CD4-positive, alpha-beta T cell treated with Interleukin-4 for 1 hour (primary cell): ENCODE measurements at regions not wholly inside any gene's neighbourhood (a gene's known extent, or its start where the extent isn't known, plus 50 kb on each side); places are given as distances from the start of the nearest gene placed in this dataset.
A peak's percentile ranks its signal among the peaks of the same experiment; 100 is the strongest.
"Not testable (repeated sequence)": the region's sequence is repeated elsewhere in the genome, so short reads cannot be mapped to it uniquely, and the experiment has no call there.

ENCODE experiments used
- DNase-seq, 2 donors: peaks; one replicate each; pipeline ENCODE4 v3.0.0-alpha.2; 2020 to 2022

GRCh38 chr5:63089147-63089546, 510.5 kb downstream of the LRRC70 start:
- DNase-seq = no peak

- no peak for DNase-seq
These were observed 506.9 kb downstream of the LRRC70 start for GRCh38 chr5:63085561-63085960.

DNA sequence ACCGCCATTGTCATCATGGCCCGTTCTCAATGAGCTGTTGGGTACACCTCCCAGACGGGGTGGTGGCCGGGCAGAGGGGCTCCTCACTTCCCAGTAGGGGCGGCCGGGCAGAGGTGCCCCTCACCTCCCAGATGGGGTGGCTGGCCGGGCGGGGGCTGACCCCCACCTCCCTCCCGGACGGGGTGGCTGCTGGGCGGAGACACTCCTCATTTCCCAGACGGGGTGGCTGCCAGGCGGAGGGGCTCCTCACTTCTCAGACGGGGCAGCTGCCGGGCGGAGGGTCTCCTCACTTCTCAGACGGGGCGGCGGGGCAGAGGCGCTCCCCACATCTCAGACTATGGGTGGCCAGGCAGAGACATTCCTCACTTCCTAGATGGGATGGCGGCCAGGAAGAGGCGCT, 505.1 kb downstream of the LRRC70 start:
- not testable (repeated sequence) for DNase-seq

DNA sequence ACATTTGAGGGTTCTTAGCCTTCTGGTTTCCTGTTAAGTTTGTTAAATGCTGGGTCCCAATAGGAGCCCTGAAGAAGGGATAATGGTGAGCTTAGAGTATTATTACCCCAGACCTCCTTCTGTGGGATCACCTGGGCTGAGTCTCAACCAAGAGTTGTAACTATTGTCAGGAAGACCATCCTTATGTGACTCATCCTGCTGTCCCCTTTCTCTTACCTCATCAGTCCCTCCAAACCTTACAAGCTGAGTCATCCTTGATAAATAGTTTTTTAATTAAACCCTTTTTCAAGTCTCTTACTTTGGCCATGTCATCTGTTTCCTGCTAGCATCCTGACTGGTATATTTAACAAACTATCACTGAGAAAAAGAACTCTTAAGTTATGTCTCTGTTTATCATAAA, 502.8 kb downstream of the LRRC70 start:
- no peak for DNase-seq

GRCh38 chr5:63070001-63070400, 491.4 kb downstream of the LRRC70 start:
- no peak for DNase-seq

DNA sequence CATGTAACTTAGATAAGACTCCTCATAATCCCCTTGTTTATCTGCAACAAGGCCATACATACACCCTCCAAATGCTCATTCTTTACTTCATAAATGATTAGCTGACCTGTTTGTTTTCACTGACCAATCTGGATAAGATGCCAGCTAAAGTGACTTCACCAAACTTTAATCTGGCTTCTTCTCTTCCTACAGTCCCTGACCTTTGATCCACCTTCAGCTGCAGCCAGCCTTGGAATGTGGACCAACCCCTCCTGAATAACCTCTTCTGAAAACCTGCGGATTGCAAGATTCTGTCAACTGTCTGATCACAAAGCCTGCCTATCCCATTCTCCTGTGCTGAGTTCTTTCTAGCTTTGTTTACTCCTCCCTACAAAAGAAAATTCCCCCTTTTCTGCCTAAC, 476.8 kb downstream of the LRRC70 start:
- DNase-seq = no peak

DNA sequence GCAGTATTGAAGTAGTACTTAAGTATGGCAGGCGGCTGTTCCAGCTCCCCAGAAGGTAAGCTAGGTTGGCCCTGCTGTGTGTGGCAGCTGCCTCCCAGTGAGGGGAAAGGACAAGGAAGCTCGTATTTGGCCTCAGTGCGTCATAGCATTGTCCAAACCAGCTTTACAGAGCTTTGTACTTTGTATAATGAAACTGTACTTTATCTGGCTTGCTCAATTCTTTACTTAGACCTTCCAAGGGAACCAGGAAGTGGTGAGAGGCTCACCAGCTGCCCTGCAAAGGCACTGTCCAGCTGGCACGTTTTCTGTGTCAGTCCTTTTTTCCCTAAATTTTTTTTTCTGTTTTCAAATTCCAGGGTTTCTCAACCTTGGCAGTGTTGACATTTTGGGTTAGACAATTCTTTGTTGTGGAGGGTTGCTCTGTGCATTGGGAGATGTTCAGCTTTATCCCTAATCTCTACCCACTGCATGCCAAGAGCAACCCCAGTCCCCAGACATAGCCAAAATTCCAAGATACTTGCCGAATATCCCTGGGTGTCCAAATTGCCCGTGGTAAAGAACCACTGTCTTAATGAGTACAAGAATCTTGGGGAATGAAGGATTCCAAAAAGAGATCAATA, 474.5 kb downstream of the LRRC70 start:
- no peak for DNase-seq

- no peak for DNase-seq
These were observed 472.3 kb downstream of the LRRC70 start for GRCh38 chr5:63050916-63051315.

DNA sequence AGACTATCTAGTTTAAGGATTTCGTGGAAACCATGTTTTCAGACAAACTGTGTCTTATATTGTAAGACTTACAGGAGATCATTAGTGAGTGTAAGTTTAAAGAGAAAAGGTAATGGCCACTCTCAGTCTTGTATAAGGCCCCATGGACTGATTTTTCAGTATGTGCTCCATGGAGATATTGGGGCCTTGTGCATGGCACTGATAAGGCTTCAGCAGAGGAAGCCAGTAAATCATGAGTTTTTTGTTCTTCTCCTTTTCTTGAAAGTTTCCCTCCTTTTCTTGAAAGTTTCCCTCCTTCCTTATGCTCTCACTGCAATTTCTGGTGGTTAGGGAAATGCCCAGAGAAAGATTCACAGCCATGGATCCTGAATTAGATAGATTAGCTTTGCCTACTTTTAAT, 471.3 kb downstream of the LRRC70 start:
- no peak for DNase-seq

- DNase-seq = no peak
These were observed 465.2 kb downstream of the LRRC70 start for GRCh38 chr5:63043792-63044191.

GRCh38 chr5:63032343-63032742, 453.7 kb downstream of the LRRC70 start:
- DNase-seq = no peak

DNA sequence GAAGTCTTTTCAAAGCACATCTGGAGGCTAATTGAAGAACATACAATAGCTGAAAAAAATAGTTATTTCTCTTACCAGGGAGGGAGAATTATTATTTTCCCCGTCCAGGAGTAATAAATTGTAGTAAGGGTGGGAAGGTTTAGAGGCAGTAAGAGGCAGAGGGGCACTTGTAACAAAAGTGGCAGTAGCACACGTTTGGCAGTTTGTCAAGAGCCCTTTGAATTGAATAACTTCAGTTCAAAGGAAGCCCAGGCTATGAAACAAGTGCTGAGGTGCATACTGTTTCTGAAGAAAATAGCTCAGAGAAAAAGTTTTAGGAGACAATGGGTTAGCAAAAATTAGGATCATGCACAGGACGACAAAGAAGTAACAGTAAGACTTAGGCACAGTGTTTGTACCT, 451.3 kb downstream of the LRRC70 start:
- DNase-seq = no peak

GRCh38 chr5:63025679-63026078, 447.1 kb downstream of the LRRC70 start:
- peak in 1 of 2 donors; percentile 1 for DNase-seq

DNA sequence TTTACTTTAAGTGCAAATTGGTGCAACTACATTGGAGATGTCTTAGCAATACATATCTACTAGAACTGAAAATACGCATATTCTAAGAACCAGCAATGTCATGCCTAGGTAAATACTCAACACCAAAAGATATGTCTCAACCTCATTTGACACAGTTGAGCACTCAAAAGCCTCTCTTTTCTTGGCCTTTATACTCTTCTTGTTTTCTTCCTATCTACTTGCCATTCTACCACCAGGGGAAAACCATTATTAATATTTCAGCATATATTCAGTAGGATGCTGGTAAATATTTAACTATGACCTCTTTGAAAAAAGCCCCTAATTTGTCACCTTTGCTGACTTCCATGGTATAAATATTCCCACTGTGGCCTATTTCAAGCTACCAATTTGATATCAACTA, 443.8 kb downstream of the LRRC70 start:
- no peak for DNase-seq

DNA sequence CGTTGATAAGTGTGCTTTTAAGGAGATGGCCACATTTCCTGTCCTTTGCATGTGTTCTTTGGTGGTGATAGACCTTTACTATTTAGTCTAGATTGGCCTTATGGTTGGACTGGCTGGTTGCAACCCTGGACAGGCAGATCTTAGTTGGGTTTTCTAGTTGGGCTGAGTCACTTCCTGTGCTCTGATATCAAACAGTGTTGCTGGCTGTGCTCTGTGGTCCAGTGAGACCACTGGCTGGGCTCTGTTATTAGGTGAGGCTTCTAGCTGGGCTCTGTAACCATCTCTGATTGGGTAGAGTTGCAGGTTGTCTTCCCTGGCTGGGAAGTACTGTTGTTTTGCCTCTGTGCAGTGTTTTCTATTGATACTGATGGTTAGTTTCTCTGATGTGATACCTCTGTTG, 432.5 kb downstream of the LRRC70 start:
- DNase-seq = no peak

- no peak for DNase-seq
These were observed 429.6 kb downstream of the LRRC70 start for GRCh38 chr5:63008195-63008594.

- not testable (repeated sequence) for DNase-seq
These were observed 416.2 kb downstream of the LRRC70 start for GRCh38 chr5:62994842-62995241.

DNA sequence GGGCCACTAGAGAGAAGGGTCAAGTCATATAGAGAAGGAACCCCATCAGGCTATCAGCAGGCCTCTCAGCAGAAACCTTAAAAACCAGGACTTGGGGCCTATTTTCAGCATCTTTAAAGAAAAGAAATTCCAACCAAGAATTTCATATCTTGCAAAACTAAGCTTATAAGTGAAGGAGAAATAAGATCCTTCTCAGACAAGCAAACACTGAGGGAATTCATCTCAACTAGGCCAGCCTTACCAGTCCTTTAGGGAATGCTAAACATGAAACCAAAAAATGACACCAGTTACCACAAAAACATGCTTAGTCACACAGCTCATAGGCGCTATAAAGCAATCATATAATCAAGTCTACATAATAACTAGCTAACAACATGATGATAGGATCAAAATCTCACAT, 407.1 kb downstream of the LRRC70 start:
- no peak for DNase-seq

- no peak for DNase-seq
These were observed 403.7 kb downstream of the LRRC70 start for GRCh38 chr5:62982348-62982747.

GRCh38 chr5:62980884-62981283, 402.3 kb downstream of the LRRC70 start:
- no peak for DNase-seq

- DNase-seq = no peak
These were observed 400.9 kb downstream of the LRRC70 start for GRCh38 chr5:62979472-62979871.

- no peak for DNase-seq
These were observed 399.0 kb downstream of the LRRC70 start for GRCh38 chr5:62977661-62978060.

DNA sequence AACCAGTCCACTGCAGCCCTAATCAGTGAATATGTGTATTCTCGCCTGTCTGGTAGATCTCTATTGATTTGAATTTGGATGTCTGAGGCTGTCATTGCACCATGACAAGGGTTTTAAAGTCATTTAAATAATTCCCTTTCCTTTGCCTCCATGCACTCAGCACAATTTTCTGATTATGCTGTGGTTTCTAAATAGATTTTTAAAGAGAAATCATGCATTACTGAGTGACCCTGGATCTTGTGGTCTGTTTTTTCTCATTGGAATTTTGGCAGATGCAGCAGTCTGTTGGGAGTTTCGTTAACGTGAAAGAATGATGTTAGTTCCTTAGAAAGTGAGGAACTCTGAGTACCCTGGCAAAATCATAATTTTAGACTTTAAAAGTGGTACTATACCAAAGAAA, 396.0 kb downstream of the LRRC70 start:
- DNase-seq = no peak

GRCh38 chr5:62969409-62970120, 390.9 kb downstream of the LRRC70 start:
- DNase-seq = no peak

GRCh38 chr5:62964428-62964827, 385.8 kb downstream of the LRRC70 start:
- no peak for DNase-seq
